ENCODE measurements at regions not wholly inside any gene's neighbourhood (a gene's known extent, or its start where the extent isn't known, plus 50 kb on each side); places are given as distances from the start of the nearest gene placed in this dataset.
A peak's percentile ranks its signal among the peaks of the same experiment; 100 is the strongest.

DNA sequence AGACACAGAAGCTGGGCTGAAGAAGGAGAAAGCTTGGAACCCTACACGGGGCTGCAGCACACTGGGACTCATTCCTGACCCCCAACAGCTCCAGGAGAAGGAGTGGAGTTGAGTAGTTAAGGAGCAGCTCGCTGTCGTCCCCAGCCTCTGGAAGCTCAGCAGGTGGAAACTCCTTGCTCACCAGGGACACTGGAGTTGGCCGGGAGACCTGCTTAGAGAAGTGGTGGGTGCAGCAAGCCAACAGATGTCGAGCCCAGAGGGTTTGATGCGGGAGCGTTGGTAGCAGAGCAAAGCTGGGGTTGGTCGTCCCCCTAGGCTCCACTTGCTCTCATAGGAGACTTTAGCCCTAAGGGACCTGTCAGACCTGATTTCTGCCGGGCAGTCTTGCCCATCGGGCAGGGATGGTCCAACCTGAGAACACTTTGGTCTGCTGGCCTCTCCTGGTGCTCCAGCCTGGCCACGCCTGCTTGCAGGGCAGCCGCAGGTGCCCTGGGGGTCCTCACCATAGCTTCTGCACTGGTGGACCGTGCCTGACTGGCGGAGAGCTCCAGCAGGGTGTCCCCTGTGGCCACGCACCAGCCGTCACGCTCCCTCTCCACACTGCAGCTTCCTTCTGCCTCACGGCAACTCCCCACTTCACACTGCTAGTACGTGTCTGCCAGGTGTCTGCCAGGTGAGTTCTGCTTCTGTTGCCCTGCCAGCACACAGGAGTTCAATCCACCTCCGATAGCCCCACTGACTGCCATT lies 353.7 kb downstream of the GASK1B start:
- Histone ChIP-seq H3K4me3 (no peak overlapping the region), H3K36me3 (ENCODE audit: low read depth) (no peaks in the 10 kb centered on the region), H3K4me1 (ENCODE audit: low read depth) (no peaks in the 10 kb centered on the region), H3K9me3 (no peaks in the 10 kb centered on the region)
- intact Hi-C loops (cut with DNase I, micrococcal nuclease): no loop called here
- DNase-seq (no peak), ATAC-seq (peak; percentile 16)
- TF ChIP-seq, protein P1, sequence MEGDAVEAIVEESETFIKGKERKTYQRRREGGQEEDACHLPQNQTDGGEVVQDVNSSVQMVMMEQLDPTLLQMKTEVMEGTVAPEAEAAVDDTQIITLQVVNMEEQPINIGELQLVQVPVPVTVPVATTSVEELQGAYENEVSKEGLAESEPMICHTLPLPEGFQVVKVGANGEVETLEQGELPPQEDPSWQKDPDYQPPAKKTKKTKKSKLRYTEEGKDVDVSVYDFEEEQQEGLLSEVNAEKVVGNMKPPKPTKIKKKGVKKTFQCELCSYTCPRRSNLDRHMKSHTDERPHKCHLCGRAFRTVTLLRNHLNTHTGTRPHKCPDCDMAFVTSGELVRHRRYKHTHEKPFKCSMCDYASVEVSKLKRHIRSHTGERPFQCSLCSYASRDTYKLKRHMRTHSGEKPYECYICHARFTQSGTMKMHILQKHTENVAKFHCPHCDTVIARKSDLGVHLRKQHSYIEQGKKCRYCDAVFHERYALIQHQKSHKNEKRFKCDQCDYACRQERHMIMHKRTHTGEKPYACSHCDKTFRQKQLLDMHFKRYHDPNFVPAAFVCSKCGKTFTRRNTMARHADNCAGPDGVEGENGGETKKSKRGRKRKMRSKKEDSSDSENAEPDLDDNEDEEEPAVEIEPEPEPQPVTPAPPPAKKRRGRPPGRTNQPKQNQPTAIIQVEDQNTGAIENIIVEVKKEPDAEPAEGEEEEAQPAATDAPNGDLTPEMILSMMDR (IDR thresholded peaks at IDR 0.05): no peak

- intact Hi-C loops (cut with DNase I, micrococcal nuclease): no loop called here
- DNase-seq (no peak), ATAC-seq (peak; percentile 57)
- Histone ChIP-seq H3K36me3 (ENCODE audit: low read depth) (no peaks in the 10 kb centered on the region), H3K4me1 (ENCODE audit: low read depth) (no peaks in the 10 kb centered on the region), H3K9me3 (no peaks in the 10 kb centered on the region), H3K4me3 (no peak overlapping the region)
- TF ChIP-seq, protein P1 (IDR thresholded peaks at IDR 0.05): no peak
These were observed 362.6 kb downstream of the GASK1B start for GRCh38 chr4:157810137-157810774.

DNA sequence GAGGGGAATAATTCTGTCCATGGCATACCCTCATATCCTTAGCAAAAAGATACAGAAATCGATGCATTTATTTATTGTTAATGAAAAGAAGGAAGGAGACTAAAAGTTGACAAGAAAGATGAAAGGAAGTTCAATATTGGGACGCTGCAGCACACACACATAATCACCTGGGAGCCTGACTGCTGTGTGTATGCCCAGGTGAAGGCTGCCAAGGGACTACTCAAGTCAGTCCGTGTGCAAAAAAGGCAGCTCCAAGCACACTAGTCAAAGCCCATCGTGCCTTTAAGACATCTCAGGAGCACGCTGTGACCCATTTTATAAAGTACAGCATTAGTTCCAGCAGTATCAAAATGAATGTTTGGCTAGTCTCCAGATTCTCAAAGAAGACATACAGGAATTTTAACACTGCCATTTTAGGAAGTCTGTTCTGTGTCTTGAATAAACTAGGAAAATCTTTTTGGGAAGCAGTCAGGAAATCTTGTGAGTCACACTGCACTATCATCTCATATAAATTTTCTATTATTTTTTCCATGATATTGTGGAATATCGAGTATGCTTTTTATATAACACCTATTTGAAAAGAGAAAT lies 363.9 kb downstream of the GASK1B start:
- ATAC-seq (no peak), DNase-seq (no peak)
- intact Hi-C loops (cut with DNase I, micrococcal nuclease): no loop called here
- no peak overlapping the region for H3K4me3 ChIP-seq
- H3K9me3 ChIP-seq: no peaks in the 10 kb centered on the region
- peaks cover 5% of the 10 kb centered on the region for H3K4me1 ChIP-seq (ENCODE audit: low read depth)
- TF ChIP-seq, protein P1 (IDR thresholded peaks at IDR 0.05): no peak
- no peaks in the 10 kb centered on the region for H3K36me3 ChIP-seq (ENCODE audit: low read depth)

DNA sequence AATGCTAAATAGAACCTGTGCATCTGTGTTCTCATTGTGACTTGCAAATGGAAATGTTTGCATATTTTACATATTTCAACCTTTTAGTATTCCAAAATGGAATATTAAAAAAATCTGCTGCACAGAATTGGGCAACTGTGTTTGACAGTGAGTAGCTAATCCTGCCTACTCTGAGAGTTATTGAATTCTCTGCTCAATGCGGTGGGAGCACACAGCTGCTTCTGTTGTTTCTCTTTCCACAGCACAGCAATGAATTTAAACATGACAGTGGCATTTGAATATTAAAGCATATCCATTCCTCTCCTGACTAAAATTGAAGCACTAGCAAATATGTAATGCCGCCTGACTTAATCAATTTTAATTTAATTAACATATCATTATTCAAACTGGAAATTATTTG lies 366.6 kb downstream of the GASK1B start:
- intact Hi-C loops (cut with DNase I, micrococcal nuclease): no loop called here
- H3K4me1 ChIP-seq (ENCODE audit: low read depth): peaks cover 5% of the 10 kb centered on the region
- DNase-seq (no peak), ATAC-seq (no peak)
- TF ChIP-seq, protein P1 (IDR thresholded peaks at IDR 0.05): no peak
- no peaks in the 10 kb centered on the region for H3K36me3 ChIP-seq (ENCODE audit: low read depth)
- no peak overlapping the region for H3K4me3 ChIP-seq
- H3K9me3 ChIP-seq: no peaks in the 10 kb centered on the region

DNA sequence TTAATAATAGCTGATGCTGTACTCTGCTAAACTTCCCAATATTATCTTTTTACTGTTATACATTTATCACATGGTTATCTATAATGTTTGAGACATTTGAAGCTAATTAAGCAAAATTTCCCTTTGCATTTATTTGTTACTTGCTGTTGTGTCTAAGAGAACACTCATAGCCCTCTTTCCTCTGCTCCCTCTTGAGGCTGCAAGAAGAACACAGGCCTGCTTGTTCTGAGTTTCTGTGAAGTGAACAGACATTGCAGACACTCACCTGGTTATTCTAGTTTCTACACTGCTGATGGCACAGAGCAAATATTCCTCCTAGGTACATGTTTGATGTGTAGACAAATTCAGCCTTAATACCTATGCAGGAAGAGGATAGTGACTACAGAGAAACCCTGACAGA lies 367.8 kb downstream of the GASK1B start:
- intact Hi-C loops (cut with DNase I, micrococcal nuclease): no loop called here
- TF ChIP-seq, protein P1 (IDR thresholded peaks at IDR 0.05): no peak
- ATAC-seq (no peak), DNase-seq (no peak)
- Histone ChIP-seq H3K9me3 (no peaks in the 10 kb centered on the region), H3K4me1 (ENCODE audit: low read depth) (peaks cover 5% of the 10 kb centered on the region), H3K4me3 (no peak overlapping the region), H3K36me3 (ENCODE audit: low read depth) (no peaks in the 10 kb centered on the region)

Data from mucosa of descending colon (tissue), 3 donors.